ENCODE measurements at regions not wholly inside any gene's neighbourhood (a gene's known extent, or its start where the extent isn't known, plus 50 kb on each side); places are given as distances from the start of the nearest gene placed in this dataset.
"Not testable (repeated sequence)": the region's sequence is repeated elsewhere in the genome, so short reads cannot be mapped to it uniquely, and the experiment has no call there.

DNA sequence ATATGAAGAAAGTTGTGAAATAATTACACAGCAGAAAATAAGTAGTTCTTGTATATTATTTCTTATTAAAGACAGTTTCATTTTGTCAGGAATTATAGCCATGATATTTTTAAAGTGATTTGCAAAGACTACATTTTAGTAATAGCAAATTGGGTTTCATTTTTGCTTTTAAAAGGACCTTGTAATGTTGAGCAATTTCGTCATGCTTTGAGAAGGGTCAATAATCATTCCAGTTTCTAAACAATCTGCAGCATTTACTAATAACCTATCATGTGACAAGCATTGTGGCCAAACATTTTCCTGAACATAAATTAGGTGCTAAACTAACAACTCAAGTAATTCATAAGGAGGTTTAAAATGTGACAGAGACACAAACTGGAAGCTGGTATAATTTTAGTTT, 214.4 kb upstream of the CBLB start:
- DNase-seq: no peak

DNA sequence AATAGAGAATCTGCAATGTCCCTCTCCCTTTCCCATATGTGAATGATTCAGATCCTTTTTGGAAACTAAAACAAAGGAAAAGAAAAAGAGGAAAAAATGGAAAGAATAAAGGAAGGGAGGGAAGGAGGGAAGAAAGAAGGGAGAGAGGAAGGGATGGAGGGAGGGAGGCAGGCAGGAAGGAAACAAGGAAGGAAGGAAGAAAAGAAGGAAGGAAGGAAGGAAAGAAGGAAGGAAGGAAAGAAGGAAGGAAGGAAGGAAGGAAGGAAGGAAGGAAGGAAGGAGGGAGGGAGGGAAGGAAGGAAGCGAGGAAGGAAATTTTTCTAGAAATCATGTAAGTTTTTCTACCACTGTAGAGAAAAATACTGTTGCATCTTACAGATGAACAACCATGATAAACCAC, 215.0 kb upstream of the CBLB start:
- no peak for DNase-seq

DNA sequence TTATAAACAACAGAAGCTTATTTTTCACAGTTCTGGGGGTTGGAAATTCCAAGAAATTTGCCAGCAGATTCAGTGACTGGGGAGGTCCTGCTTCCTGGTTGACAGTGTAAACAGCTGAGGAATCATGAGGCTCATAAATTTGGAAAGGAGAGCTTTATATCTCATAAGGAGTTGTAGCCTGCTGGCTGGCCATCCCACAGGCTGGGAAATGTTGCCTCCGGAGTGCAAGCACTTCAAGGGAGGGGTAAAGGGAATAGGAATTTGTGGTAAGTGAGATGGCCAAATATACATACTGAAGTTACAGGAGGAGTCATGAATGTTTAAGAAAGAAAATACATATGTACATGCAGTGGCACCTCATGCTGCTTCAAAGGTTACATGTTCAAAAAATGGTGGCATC, 217.2 kb upstream of the CBLB start:
- DNase-seq: no peak

DNA sequence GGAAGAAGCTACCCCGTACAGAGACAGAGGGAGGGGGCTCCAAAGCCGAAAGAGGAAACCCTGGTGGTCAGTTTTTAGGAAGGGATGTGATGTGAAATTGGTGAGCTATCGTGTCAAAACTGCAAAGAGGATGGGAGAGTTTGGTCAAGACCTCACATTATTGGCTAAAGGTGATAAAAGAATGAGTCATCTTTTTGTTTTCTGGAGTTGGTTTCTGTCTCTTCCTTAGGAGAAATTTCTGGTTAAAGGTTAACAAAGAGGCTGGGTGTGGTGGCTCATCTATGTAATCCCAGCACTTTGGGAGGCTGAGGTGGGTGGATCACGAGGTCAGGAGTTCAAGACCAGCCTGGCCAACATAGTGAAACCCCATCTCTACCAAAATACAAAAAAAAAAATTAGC, 217.8 kb upstream of the CBLB start:
- DNase-seq: no peak

DNA sequence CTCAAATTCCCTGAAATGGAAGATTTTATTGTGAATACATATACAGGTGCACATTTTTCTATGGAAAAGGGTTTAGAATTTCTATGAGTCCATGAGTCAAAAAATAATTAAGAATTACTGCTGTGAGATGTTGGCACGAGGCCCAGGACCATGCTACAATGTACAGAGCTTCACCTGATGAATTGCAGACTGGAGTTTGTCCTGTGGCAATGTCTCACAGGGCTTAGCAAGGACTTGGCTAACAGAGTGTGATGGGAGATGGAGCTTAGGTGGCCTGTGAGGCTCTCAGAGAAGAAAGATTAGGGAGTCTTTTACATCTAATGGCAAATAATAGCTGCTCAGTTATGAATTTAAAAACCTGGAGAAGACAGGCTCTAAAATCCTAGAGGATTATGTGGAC, 219.5 kb upstream of the CBLB start:
- DNase-seq: no peak

DNA sequence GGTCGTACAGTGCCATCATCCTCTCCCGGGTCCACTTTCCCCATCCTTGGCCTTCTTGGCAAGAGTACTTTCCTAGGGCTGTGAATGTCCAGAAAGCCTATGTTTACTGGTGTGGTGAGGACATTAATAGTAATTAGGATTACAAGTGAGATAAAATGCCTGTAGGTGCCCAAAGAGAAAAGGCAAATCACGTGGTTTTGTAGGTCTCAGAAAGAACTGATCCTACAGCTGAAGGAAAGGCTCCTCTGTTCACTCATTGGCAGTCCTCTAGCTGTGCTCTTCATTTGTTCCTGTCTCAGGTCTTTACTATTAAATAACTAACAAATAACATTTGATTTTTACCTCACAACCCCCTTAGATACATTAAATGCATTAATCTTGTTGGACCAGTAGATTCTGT, 220.1 kb upstream of the CBLB start:
- DNase-seq: no peak

DNA sequence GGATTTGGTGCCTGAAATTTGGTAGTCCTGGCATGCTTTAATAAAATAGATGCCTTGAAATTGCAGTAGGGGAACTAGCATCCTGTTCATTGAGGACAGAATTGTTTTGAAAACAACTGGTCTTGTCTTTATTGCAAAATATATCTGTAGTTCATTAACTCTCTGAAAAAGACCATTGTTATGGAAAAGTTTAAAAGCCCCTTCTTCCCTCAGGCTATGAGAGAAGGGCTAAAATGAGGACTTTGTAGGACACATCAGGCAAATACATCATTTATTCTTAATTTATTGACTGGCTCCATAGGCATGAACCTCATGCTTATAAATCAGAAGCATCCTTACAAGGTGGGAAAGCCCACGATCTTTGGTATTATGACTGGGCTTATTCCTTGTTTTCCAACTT, 221.0 kb upstream of the CBLB start:
- no peak for DNase-seq

DNA sequence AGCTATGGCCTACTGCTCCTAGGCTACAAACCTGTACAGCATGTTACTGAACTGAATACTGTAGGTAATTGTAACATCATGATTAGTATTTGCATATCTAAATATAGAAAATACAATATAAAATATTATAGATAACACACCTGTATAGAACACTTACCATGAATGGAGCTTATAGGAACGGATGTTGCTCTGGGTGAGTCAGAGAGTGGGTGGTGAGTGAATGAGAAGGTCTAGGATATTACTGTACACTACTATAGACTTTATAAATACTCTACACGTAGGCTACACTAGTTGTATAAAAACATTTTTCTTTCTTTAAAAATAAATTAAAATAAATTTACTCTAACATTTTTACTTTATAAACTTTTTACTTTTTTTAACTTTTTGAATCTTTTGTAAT, 224.0 kb upstream of the CBLB start:
- no peak for DNase-seq

DNA sequence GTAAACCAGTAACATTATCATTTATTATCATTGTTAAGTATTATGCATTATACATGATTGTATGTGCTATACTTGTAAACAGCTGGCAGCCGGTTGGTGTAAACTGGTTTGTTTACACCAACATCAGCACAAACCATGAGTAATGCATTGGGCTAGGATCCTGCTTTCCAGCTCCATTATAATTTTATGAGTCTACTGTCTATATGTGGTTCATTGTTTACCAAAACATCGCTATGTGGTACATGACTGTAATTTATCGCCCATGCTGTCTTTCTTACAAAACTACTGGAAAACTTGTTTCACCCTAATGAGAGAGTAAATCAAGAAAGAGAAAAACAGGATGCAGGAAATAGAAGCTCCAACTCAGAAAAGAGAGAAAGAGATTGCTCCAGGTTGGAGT, 224.8 kb upstream of the CBLB start:
- DNase-seq: no peak

DNA sequence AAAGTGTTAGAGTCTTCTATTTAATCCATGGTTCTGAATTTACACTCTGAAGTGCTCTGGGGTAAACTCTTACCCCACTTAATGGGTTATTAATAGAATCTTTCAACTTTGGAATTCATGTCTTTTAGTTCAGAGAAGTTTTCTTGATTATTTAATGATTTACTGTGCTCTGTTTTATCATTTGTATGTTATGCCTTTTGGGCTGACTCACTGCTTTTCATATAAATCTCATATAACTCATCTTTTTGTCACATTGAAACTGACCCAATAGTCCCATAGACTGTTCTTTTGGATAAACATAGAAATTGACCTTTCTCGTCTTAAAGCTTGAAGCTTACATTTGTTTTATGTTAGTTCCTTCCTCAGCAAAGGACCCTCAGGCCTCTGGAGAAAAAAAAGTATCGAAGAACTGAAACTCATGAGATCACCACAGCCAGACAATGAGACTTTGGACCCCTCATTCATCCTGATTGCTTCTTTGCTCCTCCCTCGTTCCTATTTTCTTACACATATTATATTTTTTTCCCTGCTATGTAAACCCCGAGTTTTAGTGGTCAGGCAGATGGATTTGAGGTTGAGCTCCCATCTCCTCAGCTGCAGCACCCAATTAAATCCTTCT, 229.1 kb upstream of the CBLB start:
- no peak for DNase-seq

DNA sequence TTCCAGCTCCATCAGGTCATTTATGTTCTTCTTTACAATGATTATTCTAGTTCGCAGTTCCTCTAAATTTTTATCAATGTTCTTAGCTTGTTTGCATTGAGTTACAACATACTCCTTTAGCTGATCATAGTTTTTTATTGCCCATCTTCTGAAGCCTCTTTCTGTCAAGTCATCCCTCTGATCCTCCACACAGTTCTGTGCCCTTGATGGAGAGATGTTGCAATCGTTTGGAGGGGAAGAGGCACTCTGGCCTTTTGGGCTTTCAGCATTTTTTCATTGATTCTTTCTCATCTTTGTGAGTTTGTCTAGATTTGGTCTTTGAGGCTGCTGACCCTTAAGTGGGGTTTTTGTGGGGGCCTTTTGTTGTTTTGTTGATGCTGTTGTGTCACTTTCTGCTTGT, 234.6 kb upstream of the CBLB start:
- DNase-seq: no peak

DNA sequence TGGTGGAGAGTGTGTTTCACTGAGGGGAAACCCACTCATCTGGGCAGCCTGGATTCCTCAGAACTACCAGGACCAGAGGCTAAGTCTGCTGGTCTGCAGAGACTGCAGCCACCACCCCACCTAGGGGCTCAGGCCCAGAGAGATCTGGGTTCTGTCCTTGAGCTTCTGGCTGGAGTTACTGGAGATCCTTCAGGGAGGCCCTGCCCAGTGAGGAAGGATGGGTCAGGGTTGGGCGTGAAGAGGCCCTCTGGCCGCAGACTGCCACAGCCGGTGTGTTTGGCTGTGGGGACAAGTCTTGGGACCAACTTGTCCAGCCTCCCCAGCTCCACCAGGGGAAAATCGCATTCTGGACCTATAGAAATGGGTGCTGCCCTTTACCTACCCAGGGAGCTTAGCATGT, 235.3 kb upstream of the CBLB start:
- no peak for DNase-seq

DNA sequence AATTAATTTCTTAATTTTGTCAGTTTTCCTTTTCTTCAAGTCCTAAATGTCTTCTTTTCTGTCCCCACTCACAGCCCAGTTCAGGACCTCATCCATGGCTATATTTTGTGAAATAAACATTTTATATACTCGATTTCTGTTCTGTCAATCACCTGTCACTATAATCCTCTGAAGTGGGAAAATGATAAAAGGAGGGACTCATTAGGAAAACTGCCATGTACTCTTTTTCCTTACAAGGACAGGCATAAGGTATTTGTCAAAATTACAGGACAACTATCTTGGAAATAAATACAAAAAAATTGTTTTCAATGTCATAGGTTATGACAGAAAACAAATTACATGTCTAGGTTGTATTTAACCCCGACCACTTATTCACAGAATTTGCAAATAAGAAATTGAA, 240.1 kb upstream of the CBLB start:
- no peak for DNase-seq

DNA sequence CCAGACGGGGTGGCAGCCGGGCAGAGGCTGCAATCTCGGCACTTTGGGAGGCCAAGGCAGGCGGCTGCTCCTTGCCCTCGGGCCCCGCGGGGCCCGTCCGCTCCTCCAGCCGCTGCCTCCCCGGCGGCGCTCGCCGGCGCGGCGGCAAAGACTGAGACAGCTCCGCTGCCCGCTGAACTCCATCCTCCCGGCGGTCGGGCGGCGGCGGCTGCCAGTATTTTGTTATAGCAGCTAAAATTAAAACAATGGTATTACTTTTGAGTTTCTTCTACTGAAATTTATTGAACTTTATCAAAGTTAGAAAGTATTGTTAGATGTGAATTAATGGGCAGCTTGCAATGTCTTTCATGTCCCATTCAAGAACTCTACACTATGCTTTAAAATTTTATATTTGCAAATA, 243.7 kb upstream of the CBLB start:
- DNase-seq: not testable (repeated sequence)

DNA sequence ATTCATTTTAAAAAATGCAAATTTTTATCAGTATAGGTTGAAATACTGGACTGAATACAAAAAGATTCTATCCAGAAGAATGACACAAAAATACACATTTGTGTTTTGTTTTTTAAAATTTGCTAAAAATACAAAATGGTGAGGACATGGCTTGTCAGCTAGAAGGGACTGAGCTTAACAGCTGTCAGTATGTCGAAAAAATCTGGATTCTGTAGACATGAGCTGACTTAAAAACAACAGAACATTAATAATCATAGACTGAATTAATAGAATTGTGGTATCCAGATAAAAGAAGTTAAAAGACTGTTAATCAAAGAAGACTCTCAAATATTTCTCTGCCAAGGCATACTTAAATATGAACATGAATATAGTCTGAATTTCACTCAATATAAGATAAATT, 244.9 kb upstream of the CBLB start:
- DNase-seq: no peak

DNA sequence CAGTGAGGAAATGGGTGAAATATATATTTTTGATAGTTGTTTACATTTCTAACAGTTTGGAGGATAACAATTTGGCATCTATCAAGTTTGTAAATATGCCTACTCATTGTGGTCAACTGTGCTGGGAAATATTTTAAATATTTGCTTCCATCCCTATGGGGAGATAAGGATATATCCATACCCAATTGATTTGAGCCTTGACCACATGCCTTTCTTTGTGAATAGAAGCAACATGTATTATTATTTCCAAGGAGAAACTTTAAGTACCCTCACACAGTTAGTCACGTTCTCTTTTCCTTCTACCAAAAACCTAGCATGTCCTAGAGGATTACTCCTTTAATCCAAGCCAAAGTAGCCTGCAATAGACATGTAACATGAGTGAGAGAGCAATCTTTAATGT, 245.4 kb upstream of the CBLB start:
- no peak for DNase-seq

DNA sequence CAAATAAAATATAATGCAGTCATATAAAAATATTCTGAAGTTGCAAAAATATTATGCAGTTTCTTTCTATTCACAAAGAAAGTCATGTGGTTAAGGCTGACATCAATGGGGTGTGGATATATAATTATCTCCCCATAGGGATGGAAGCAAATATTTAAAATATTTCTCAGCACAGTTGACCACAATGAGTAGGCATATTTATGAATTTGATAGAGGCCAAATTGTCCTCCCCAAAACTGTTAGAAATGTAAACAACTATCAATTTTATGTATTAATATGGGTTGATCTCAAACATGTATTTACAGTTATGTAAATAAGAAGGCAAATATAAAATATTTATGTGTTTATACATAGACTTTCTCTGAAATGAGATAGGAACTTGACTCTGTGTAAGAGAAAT, 246.0 kb upstream of the CBLB start:
- DNase-seq: no peak

DNA sequence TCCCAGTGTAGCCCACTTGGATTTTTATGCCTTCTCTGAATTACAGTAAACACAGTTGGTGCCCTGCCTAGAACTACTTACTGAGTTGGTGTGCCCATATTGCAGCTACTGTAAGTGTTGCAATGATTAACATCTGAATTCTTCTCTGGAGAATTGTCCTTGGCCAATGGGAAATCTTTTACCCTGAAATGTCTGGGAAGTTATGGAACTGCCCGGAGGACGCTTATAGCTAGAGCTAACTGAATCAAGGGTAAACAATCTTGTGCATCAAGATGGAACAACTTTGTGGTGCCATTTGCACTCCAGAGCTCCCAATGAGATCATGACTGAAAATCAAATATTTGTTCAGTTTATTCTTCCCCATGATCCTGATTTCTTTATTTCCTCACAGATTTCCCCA, 246.7 kb upstream of the CBLB start:
- DNase-seq: no peak

DNA sequence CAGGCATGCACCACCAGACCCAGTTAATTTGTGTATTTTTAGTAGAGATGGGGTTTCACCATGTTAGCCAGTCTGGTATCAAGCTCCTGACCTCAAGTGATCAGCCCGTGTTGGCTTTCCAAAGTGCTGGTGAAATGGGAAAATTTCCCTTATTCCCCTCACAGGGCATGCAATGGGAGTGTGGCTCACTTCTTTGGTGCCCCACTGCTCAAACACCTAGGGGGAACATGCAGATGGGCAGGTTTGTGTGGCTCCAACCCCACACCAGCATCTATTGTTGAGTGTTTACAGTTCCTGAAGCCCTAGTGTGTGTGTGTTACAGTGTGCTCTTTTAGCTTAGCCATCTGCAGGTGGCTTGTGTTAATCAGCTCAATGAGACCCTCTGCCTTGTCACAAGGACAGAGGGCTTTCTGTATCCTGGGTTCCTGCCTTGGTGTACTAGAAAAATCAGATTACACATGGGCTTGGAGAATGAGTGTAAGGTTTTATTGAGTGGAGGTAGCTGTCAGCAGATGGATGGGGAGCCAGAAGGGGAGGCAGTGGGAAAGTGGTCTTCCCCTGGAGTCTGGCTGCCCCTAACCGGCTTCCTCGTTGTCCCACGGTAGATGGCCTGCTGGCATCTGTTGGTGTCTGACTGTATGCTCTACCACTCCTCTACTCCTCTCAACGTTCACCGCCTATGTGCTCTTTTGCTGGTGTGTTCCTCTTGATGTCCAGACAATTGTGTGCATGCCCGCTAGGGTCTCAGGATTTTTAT, 248.1 kb upstream of the CBLB start:
- DNase-seq: no peak

DNA sequence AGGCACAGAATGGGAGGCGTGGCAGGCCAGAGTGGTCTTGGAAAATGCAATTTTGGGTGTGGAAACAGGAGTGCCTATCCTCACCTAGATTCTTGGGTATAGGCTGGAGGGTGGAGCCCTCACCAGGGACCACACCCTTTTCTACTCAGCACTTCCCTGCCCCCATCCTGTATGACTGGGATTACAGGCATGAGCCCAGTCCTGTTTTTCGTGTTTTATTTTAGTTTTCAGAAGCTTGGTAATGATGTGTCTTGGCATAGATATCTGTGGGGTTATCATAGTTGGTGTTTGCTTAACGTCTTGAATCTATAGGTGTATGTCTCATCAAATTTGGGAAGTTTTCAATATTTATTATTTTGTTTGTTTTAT, 248.7 kb upstream of the CBLB start:
- no peak for DNase-seq

DNA sequence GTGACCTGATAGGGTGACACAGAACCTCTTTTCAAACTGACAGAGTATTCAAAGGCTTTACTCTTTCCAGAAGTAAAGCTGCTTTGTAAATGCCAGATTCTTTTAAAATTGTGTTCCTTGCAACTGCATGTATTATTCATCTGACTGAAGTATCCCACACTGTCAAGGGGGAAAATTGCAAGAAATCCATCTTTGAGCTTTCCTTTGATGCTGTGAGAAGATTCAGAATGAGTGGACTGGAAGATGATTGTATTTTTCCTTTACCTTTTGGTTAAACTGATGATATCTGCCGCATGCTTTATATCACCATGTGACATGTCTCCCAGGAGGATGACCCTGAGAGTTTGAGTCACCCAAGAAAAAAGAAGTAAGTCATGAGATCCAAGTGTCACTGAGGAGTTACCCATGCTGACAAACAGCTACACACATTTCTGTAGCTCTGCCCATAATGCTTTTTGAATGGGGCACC, 250.8 kb upstream of the CBLB start:
- DNase-seq: no peak

DNA sequence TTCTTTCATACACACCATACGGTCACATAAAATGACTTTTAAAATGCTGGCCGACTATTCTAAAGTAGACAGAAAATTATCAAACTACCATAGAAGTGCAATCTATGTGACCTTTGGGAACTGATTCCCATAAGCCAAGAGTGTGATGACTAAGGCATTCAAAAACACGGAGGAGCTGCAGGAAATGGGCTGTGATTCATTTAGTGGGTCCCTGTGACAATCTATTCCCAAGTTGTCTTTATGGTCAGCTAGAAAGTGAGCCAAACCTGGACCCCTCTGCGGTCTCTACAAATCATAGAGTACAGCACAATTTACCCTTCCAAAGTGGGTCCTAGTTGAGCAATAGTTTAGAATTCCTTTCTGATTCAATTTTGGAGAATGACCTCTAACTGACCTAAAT, 251.5 kb upstream of the CBLB start:
- no peak for DNase-seq

DNA sequence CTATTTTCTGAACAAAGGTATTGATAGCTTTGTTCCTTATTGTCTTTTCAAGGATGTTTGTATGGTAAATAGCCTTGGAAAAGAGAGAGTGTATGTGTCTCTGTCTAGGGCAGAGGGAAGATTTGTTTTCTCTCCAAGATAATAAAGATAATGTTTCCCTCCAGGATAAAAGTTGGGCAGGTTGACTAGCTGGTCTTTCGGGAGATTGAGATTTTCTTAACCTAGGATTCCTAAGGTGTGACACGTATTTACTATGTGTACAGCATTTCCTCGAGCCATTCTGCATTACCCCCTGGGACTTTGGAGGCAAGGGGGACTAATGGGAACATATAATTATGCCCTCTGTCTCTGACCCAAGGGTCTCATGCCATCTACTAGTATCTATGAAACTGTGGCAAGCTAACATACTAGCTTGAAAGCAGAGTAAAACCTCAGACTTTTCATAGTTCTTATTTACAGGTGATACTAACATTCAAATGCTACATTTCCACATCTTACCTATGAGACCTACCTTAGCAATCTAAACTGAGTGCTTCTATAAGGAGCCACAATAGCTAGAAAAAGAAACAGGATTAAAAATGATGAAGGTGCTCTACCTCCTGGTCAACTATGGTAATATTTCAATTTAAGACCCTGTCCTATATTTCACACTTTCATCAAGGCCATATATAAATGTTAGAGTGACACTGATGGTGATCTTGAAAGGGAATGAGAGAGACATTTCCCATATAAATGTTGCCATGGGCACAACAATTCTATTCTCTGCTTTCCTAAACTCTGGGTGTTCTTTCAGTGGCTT, 252.9 kb upstream of the CBLB start:
- DNase-seq: no peak

DNA sequence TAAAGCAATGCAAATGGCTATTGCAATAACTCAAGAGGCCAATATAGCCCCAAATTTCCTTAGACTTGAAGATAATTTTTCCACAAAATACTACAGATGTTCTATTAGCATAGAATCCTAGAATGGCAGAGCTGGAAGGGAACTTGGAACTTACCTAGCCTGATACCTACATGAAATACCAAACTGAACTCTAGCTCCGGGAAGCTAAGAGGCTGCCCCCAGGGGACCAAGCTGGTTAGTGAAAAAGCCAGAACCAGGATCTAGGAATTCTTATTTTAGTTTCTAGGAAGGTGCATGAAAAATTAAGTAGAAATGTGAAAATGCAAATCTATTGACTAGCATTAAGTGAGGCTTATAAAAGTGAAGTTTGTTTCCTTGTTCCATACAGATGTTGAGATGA, 256.0 kb upstream of the CBLB start:
- DNase-seq: no peak
